CD4-positive, alpha-beta T cell treated with Interleukin-6 at 100 ng/mL for 8 hours (primary cell): ENCODE measurements at regions not wholly inside any gene's neighbourhood (a gene's known extent, or its start where the extent isn't known, plus 50 kb on each side); places are given as distances from the start of the nearest gene placed in this dataset.

ENCODE experiments used
- DNase-seq: peaks from one replicate; pipeline ENCODE4 v3.0.0-alpha.2; 2020; ENCODE audit warnings: mixed read lengths, low spot score

DNA sequence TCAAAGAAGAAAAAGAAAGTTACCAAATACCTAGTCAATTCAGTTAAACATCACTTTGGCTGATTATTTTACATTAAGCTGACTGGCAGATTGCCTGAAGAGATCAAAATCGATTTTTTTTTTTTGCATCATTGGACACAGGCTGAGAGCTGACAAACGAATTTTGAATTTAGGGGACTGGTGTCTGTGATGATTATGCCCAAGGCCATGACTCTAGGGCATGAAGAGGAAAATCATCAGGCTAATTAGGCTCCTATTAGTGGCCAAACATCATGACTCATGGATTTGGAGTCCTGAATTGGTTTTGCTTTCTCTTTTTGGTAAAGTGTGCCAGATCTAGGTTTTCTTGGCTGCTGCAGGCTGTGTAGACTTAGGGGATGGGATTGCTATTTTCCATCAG, 829.3 kb upstream of the LCORL start:
- no peak for DNase-seq

DNA sequence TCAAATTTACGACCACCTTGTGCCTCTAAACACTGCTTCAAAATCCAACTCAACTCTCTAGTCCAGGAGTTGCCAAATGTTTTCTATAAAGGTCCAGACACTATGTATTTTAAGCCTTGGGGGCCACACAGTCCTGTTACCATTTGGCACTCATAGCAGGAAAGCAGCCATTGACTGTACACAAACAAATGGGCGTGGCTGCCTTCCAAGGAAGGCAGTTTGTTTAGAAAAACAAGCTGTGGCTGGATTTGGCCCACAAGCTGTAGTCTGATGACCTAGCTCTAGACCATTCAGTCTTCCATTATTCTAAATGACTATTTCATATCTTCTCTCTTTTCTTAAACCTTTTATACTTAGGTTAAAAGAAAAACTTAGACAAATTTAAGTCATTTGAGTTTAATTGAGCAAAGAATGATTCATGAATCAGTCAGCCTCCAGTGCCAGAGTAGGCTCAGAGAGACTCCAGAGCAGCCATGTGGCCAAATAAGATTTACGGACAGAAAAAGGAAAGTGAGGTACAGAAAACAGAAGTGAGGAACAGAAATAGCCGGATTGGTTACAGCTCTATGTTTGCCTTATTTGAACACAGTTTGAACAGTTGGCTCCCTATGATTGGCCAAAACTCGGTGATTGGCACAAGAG, 825.8 kb upstream of the LCORL start:
- no peak for DNase-seq

DNA sequence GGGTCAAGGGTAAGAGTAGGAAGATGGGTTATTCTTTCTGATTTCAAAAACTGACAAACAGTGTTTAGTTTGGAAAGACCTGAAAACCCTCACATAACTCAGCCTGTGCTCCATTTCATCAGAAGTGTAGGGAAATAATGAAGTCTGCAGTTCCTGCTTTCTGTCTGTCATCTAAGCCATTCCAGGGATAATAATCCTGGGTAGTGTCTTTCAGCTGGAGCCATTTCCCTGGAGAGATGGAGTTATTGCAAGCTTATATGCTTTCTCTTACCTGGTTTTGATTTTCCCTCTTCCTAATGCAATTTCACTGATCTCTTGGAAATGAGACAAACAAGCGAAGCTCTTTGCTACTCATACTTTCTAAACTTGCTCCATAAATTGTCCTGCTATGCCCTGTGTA, 824.8 kb upstream of the LCORL start:
- no peak for DNase-seq

GRCh38 chr4:18844726-18845125, 823.2 kb upstream of the LCORL start:
- DNase-seq, result no peak

DNA sequence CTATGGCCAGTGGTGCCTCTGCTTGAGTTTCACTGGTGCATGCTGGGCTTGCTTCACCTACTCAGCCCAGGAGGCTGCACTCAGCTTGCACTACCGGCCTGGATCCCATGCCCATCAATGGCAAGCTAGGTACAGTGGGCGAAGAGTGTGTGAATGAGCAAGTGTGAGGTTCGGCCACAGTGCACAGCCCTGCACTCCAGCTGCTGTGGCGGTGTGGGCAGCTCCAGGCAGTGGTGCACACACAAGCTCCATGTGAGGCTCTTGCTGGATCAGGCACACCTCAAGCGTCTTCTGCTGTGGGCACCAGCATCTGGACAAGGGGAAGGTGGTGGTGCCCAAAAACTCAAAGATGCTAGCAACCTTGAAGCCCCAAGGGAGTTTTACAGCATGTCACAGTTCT, 820.9 kb upstream of the LCORL start:
- no peak for DNase-seq

DNA sequence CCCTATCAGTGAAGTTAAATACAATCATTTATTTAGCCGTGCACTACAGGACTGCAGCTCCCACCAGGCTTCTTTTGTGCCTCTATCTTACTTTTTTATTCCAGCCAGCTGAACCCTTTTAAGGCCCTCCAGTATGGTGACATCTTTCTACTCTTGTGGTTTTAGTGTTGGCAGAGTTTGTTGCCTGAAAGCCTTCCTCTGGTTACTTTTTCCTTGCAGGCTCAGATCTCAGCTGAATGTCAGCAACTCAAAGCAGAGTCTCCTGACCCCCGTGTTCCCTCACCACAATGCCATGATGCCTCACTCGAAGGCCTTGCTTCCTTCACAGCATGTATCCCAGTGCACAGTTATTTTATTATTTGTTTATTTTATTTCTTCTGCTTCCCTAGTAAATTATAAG, 818.9 kb upstream of the LCORL start:
- DNase-seq, result no peak

- no peak for DNase-seq
Measured at GRCh38 chr4:18816228-18816895, 794.8 kb upstream of the LCORL start.

DNA sequence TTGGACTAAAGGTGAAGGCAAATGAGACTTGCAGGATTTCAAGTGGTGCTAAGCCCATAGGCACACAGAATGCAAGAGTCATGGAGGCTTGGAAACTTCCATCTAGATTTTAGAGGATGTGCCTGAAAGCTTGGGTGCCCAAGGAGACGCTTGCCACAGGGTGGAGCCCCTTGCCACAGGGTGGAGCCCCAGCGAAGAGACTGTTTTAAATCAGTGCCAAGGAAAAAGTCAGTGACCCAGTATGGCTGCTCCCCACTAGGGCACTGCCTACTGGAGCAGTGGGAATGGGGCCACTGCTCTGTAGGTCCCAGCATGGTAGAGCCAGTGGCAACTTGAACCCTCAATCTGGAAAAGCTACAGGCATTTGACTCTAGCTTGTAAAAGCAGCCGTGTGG, 794.2 kb upstream of the LCORL start:
- DNase-seq, result no peak

DNA sequence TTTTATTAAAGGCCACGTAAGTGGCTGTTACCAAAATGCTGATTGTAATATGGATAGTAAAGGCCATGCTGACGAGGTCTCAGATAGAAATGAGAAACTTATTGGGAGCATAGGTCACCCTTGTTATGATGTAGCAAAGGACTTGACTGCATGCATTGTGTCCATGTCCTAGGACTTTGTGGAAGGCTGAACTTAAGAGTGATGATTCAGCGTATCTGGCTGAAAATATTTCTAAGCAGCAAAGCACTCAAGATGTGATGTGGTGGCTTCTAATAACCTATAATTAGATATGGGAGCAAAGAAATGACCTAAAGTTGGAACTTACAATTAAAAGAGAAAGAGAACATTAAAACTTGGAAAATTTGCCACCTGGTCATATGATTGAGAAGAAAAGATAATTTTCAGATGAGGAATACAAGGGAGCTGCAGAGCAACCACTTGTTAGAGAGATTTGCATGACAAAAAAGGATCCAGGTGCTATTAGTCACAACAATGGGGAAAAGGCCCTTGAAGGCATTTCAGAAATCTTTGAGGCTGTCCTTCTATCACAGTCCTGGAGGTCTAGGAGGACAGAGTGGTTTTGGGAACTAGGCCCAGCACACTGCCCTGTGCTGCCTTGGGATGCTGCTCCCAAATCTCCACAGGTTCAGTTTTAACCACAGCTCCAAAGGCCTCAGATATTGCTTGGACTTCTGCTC, 793.7 kb upstream of the LCORL start:
- no peak for DNase-seq

DNA sequence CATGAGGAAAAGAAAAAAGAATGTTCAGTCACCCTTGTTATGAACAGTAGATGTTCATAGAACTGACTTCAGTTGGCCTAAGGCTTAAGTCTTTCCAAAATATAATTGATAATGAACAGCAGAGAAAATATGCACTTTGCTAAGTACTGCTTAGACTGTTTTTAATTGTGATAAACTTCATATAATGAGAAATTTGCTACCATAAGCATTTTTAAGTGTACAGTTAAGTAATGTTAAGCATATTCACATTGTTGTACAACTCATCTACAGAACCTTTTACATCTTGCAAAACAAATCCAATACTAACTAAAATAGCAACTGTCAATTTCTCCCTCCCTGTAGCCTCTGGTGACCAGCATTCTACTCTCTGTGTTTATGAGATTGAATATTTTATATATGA, 792.2 kb upstream of the LCORL start:
- DNase-seq, result no peak

DNA sequence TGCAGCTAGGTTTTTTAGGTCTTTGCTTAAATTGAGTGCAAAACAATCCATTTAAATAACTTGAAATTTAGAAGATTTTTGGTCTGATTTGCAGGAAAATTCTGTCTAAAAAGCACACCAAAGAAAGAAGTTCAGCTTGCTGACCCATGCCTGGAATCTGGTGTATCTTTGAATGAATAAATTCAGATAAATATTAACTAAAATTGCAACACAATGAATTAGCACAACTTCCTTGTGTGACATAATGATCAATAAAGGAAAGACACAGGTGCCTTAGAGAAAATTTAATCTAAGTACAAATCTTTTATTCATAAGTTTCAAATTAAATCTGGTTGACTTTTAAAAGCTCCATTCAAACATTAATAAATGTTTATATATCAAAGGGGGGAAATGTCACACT, 791.5 kb upstream of the LCORL start:
- DNase-seq, result no peak

- no peak for DNase-seq
Measured at GRCh38 chr4:18803781-18804180, 782.2 kb upstream of the LCORL start.

DNA sequence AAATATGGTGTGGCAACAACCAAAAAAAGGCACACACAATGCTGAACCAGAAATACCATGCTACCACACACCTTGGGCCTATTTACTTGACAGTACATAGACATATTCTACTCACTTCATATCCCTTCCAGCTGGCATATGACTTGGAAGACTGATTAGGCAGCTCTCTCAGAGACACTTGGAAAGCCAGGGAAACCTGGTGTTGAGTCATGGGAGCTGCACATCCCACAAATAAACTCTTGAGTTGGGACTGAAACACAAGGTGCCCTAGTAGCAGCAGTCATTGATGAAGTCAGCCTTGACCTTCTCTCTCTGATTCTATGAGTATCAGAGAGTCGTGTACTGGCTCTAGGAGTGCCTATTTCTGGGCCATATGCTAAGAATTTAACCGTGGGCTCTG, 776.6 kb upstream of the LCORL start:
- DNase-seq, result no peak

DNA sequence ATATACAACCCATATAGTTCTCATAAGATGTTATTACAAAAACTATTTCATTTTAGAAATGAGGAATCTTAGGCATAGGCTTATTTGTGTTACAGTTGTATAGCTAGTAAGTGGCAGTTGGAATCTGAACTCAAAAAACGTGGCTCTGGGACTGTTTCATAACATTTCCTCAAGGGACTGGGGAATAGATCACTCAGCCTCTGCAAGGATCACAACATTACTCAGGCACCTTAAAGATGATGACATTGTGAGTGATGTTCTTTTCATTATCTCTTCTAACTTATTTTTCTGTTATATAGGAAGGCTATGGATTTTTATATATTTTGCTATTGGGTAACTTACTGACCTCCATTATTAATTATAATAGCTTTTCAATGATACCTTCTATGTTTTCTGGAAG, 774.2 kb upstream of the LCORL start:
- DNase-seq, result no peak

- no peak for DNase-seq
Measured at GRCh38 chr4:18777190-18777930, 755.8 kb upstream of the LCORL start.

- no peak for DNase-seq
Measured at GRCh38 chr4:18767921-18768320, 746.4 kb upstream of the LCORL start.

- no peak for DNase-seq
Measured at GRCh38 chr4:18756671-18757070, 735.1 kb upstream of the LCORL start.

DNA sequence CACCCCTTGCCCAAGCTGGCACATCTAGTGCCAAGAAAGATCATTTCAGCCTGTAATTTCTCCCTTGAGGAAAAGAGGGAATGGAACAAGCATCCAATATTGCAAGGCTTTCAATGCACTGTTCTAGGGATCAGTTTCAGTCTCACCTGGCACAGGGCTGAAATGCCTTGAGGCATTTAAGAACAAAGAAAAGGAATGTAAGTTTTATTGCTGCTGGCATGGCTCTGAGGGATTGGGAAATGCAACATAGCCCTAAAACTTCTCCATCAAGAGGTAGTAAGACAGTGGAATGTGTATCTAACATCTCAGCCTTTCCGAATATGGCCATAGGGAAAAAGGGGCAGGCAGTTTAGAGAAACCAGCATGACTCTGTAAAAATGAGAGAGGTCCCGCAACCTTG, 732.6 kb upstream of the LCORL start:
- DNase-seq, result no peak

- no peak for DNase-seq
Measured at GRCh38 chr4:18751083-18751482, 729.5 kb upstream of the LCORL start.

- DNase-seq, result no peak
Measured at GRCh38 chr4:18749391-18749790, 727.8 kb upstream of the LCORL start.

DNA sequence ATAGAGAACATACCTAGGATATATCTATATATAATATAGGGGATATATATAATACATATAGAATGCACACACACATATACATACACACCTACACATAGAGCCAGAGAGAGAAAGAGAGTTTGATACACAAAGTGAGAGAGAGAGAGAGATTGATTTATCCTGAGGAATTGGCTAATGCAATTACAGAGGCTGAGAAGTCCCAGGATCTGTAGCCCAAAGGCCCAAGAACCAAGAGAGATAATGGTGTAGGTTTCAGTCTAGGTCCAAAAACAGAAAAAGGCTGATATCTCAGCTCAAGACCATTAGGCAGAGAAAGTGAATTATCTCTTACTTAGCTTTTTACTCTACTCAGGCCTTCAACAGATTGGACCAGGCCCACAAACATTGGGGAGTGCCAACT, 715.0 kb upstream of the LCORL start:
- no peak for DNase-seq

- DNase-seq, result no peak
Measured at GRCh38 chr4:18735740-18736268, 714.2 kb upstream of the LCORL start.

DNA sequence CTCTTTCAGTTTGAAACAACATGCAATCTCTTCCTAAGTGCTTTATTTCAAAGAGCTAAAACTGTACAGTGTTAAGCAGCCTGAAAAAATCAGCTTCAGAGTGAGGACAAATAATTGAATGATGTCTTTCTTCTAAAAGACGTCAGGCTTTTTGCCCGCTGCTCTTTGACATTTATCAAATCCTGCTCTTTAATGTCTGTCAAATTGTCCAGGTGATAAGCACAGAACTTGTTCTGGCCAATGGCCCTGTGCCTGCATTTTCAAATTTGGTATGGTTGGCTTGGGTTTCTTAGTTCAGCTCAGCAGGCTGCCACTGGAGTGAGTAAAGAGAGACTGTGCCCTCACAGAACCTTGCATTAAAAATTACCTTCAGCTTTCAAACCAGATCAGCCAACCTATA, 712.9 kb upstream of the LCORL start:
- DNase-seq, result no peak
